ENCODE measurements at regions not wholly inside any gene's neighbourhood (a gene's known extent, or its start where the extent isn't known, plus 50 kb on each side); places are given as distances from the start of the nearest gene placed in this dataset.

DNA sequence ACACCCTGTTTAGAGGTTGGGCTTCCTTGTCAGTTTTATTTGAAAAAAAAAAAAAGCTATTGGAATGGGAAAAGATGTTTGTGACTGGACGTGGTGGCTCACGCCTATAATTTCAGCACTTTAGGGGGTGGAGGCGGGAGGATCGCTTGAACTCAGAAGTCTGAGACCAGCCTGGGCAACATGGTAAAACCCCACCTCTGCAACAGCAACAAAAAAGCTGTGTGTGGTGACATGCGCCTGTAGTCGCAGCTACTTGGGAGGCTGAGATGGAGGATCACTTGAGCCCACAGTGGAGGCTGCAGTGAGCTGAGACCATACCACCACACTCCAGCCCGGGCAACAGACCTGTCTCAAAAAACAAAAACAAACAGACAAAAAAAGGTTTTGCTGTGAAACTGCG, 66.1 kb upstream of the SIAH1 start:
- TF ChIP-seq, protein P1, sequence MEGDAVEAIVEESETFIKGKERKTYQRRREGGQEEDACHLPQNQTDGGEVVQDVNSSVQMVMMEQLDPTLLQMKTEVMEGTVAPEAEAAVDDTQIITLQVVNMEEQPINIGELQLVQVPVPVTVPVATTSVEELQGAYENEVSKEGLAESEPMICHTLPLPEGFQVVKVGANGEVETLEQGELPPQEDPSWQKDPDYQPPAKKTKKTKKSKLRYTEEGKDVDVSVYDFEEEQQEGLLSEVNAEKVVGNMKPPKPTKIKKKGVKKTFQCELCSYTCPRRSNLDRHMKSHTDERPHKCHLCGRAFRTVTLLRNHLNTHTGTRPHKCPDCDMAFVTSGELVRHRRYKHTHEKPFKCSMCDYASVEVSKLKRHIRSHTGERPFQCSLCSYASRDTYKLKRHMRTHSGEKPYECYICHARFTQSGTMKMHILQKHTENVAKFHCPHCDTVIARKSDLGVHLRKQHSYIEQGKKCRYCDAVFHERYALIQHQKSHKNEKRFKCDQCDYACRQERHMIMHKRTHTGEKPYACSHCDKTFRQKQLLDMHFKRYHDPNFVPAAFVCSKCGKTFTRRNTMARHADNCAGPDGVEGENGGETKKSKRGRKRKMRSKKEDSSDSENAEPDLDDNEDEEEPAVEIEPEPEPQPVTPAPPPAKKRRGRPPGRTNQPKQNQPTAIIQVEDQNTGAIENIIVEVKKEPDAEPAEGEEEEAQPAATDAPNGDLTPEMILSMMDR (IDR thresholded peaks at IDR 0.05) = no peak
- TF ChIP-seq POLR2A (IDR thresholded peaks at IDR 0.05) = no peak
